ENCODE measurements at regions not wholly inside any gene's neighbourhood (a gene's known extent, or its start where the extent isn't known, plus 50 kb on each side); places are given as distances from the start of the nearest gene placed in this dataset.

DNA sequence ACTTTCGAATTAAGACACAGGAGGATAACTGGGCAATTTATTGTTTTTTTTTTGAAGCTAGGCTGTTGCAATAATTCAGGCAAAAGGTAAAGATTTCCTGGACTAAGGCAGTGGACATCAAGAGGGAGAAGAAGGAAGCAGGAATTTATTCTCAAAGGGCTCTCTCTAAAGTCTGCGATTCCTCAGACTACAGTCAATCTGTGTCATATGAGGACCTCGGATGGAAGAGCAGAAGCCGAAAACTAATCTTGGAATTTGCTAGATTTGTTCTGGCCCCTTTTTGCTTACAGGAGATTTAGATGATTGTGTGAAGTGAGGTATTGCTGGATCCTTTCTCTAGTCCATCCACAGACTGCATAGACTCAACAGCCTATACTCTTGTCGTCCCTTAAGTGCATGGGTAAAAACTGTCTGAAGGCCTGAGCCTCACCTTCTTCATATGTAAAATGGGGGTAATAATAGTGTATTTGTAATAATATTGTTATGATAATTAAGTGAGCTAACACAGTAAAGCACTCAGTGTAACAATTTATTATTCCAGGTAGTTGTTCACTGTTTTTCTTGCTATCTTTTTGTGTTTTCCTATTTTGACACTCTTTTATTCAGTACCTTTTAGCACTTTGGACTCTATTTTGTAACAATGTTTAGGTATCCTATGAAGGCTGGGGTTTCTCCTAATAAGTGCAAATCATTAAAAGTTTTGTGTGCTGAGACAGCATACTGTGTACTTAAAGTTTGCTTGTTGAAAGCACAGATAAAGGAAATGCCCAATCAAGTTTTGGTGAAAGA lies 54.2 kb upstream of the NT5C1B start:
- TF ChIP-seq POLR2AphosphoS5 (IDR thresholded peaks at IDR 0.05) (no peak), POLR2A (IDR thresholded peaks at IDR 0.05) (no peak), EP300 (IDR thresholded peaks at IDR 0.05) (no peak)
- TF ChIP-seq, protein P1, sequence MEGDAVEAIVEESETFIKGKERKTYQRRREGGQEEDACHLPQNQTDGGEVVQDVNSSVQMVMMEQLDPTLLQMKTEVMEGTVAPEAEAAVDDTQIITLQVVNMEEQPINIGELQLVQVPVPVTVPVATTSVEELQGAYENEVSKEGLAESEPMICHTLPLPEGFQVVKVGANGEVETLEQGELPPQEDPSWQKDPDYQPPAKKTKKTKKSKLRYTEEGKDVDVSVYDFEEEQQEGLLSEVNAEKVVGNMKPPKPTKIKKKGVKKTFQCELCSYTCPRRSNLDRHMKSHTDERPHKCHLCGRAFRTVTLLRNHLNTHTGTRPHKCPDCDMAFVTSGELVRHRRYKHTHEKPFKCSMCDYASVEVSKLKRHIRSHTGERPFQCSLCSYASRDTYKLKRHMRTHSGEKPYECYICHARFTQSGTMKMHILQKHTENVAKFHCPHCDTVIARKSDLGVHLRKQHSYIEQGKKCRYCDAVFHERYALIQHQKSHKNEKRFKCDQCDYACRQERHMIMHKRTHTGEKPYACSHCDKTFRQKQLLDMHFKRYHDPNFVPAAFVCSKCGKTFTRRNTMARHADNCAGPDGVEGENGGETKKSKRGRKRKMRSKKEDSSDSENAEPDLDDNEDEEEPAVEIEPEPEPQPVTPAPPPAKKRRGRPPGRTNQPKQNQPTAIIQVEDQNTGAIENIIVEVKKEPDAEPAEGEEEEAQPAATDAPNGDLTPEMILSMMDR (IDR thresholded peaks at IDR 0.05), result no peak
- WGBS, 2 donors (ENCODE audit: low coverage in 1 of 2), result 79 to 95% methylated on average over 4 to 5 of the region's 5 CpGs
- Histone ChIP-seq H3K4me3 (no peak overlapping the region), H3K27ac (no peak overlapping the region), H3K27me3 (no peaks in the 10 kb centered on the region), H3K9me3 (no peaks in the 10 kb centered on the region), H3K4me1 (peaks cover 0 to 8% (median 0%) of the 10 kb centered on the region in 3 donors), H3K36me3 (no peaks in the 10 kb centered on the region)
- ATAC-seq, result no peak

DNA sequence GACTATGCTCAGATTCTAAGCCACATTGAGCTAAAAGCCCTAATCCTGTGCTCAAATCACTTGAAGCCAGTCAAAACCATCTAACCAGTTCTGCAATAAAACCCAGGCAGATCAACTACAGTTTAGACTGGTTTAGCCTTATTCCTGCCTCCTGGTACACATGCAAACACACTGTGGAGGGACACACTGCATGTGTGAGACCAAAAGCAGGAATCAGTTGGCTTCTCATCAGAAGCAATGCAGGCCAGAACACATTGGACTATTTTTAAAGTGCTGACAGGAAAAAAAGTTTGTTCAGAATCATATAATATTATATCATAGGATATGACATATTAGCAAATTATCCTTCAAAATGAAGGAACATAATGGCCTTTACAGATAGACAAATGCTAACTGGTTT lies 52.5 kb upstream of the NT5C1B start:
- TF ChIP-seq, protein P1 (IDR thresholded peaks at IDR 0.05), result no peak
- TF ChIP-seq POLR2A (IDR thresholded peaks at IDR 0.05) (no peak), POLR2AphosphoS5 (IDR thresholded peaks at IDR 0.05) (no peak), EP300 (IDR thresholded peaks at IDR 0.05) (no peak)
- Histone ChIP-seq H3K9me3 (peaks cover 0 to 7% (median 0%) of the 10 kb centered on the region in 3 donors), H3K27me3 (no peaks in the 10 kb centered on the region), H3K4me3 (no peak overlapping the region), H3K4me1 (peaks cover 0 to 8% (median 0%) of the 10 kb centered on the region in 3 donors), H3K36me3 (no peaks in the 10 kb centered on the region), H3K27ac (no peak overlapping the region)
- ATAC-seq, result no peak

DNA sequence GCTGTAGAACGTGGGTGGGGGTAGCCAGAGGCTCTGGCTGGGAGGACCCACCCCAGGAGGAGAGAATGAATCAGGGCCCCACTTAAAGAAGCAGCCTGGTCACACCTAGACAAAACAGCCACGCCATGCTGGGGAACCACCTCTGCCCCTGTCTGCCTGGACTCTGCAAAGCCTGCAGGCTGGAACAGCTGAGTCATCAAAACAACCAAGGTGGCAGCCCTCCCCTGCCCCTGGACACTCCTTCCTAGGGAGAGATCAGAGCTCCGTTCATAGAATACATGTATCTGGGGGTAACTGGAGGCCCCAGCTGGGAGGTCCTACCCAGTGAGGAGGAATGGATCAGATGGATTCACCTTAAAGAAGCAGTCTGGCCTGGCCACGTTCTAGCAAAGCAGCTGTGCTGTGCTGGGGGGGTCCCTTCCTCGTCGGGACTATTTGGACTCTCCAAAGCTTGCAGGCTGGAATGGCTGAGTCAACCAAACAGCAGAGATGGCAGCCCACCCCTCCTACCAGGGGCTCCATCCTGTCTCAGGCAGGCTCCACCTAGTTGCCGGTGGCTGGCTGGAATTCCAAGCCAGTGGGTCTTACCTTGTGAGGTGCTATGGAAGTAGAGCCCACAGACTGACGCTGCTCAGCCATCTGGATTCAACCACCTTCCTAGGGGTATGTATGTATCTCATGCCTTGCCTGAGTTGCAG lies 50.5 kb upstream of the NT5C1B start:
- ATAC-seq, result no peak
- 100% methylated on average over 1 of the region's 8 CpGs; no CpG with 5 or more reads in 1 of the 2 donors for WGBS, 2 donors (ENCODE audit: low coverage in 1 of 2)
- Histone ChIP-seq H3K4me1 (peaks cover 0 to 8% (median 0%) of the 10 kb centered on the region in 3 donors), H3K36me3 (no peaks in the 10 kb centered on the region), H3K27ac (no peak overlapping the region), H3K27me3 (no peaks in the 10 kb centered on the region), H3K9me3 (peaks cover 0 to 17% (median 0%) of the 10 kb centered on the region in 3 donors), H3K4me3 (no peak overlapping the region)
- TF ChIP-seq, protein P1 (IDR thresholded peaks at IDR 0.05), result no peak
- TF ChIP-seq POLR2A (IDR thresholded peaks at IDR 0.05) (no peak), POLR2AphosphoS5 (IDR thresholded peaks at IDR 0.05) (no peak), EP300 (IDR thresholded peaks at IDR 0.05) (no peak)

All from gastroesophageal sphincter (tissue), 4 donors.